ENCODE measurements at regions not wholly inside any gene's neighbourhood (a gene's known extent, or its start where the extent isn't known, plus 50 kb on each side); places are given as distances from the start of the nearest gene placed in this dataset.

DNA sequence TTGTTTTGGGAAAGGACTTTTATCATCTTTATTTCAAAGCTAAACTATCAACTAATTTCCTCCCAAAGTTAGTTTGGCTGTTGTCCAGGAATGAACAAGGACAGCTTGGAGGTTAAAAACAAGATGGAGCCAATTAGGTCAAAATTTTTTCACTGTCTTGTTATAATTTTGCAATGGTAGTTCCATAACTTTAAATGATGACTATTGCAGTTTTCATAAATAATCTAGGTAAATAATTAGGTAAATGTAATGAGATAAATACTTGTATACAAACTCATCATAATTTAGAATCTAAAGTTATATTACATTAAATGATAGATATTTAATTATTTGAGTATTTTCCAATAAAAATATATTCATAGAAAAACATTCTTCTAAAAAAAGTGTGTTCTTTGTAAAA lies 68.3 kb upstream of the DAZL start:
- Histone ChIP-seq H3K9me3 (ENCODE audit: control insufficient read depth in 3 of 3, low read length in 3 of 3) (no peaks in the 10 kb centered on the region), H3K4me3 (ENCODE audit: low read length in 3 of 3) (no peak overlapping the region), H3K36me3 (ENCODE audit: control insufficient read depth in 3 of 3, insufficient read depth in 3 of 3, low read length in 3 of 3) (no peaks in the 10 kb centered on the region), H3K27ac (ENCODE audit: low read depth, low read length) (no peak overlapping the region), H3K4me1 (ENCODE audit: control insufficient read depth in 3 of 3, insufficient read depth in 3 of 3, low read length in 3 of 3) (peaks cover 0 to 4% (median under 1%) of the 10 kb centered on the region in 3 donors), H3K27me3 (ENCODE audit: control insufficient read depth in 3 of 3, insufficient read depth in 3 of 3, low read length in 3 of 3) (no peaks in the 10 kb centered on the region), H3K9ac (ENCODE audit: low read depth in 1 of 3, low read length in 3 of 3) (no peak overlapping the region)

DNA sequence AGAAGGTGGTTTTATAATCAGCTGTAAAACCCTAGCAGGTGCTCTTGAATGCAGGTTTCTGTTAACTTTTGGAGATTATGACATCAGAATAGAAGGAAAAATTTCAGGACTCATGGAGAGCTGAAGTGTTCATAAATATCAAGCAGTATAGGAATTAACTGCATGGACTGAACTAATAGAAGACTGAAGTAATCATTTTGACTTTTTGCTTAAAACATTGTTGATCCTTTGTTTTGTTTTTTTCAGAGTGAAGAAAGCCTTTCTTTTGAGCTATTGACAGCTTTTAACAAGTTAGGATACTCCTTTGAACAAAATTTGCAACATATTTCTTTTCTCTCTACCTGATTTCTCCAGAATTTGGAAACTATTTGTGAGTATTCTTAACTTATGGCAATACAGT lies 70.6 kb upstream of the DAZL start:
- Histone ChIP-seq H3K4me3 (ENCODE audit: low read length in 3 of 3) (no peak overlapping the region), H3K27ac (ENCODE audit: low read depth, low read length) (no peak overlapping the region), H3K36me3 (ENCODE audit: control insufficient read depth in 3 of 3, insufficient read depth in 3 of 3, low read length in 3 of 3) (no peaks in the 10 kb centered on the region), H3K4me1 (ENCODE audit: control insufficient read depth in 3 of 3, insufficient read depth in 3 of 3, low read length in 3 of 3) (no peaks in the 10 kb centered on the region), H3K9ac (ENCODE audit: low read depth in 1 of 3, low read length in 3 of 3) (no peak overlapping the region), H3K27me3 (ENCODE audit: control insufficient read depth in 3 of 3, insufficient read depth in 3 of 3, low read length in 3 of 3) (no peaks in the 10 kb centered on the region), H3K9me3 (ENCODE audit: control insufficient read depth in 3 of 3, low read length in 3 of 3) (no peaks in the 10 kb centered on the region)

DNA sequence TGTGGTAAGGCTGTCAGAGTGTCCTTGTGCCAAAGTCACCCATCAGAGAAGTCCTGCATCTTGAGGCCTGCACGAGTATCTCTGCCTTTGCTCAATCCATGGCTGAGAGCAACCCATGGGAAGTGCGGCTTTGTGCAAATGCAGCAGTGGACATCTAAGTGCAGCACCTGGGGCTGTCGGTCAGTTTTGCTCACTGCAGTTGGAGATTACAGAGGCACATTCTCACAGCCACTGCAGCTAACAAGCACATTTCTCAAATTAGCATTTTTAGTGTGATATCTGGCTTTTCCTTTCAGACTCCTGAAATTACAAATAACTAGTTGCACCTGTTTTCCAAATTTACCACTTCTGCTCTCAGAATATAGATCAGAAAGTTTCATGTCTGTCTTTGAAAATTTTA lies 81.5 kb upstream of the DAZL start:
- H3K4me3 ChIP-seq (ENCODE audit: low read length in 3 of 3), result no peak overlapping the region
- H3K36me3 ChIP-seq (ENCODE audit: control insufficient read depth in 3 of 3, insufficient read depth in 3 of 3, low read length in 3 of 3), result no peaks in the 10 kb centered on the region
- H3K27ac ChIP-seq (ENCODE audit: low read depth, low read length), result no peak overlapping the region
- H3K27me3 ChIP-seq (ENCODE audit: control insufficient read depth in 3 of 3, insufficient read depth in 3 of 3, low read length in 3 of 3), result no peaks in the 10 kb centered on the region
- H3K9ac ChIP-seq (ENCODE audit: low read depth in 1 of 3, low read length in 3 of 3), result no peak overlapping the region
- H3K9me3 ChIP-seq (ENCODE audit: control insufficient read depth in 3 of 3, low read length in 3 of 3), result no peaks in the 10 kb centered on the region
- H3K4me1 ChIP-seq (ENCODE audit: control insufficient read depth in 3 of 3, insufficient read depth in 3 of 3, low read length in 3 of 3), result no peaks in the 10 kb centered on the region

DNA sequence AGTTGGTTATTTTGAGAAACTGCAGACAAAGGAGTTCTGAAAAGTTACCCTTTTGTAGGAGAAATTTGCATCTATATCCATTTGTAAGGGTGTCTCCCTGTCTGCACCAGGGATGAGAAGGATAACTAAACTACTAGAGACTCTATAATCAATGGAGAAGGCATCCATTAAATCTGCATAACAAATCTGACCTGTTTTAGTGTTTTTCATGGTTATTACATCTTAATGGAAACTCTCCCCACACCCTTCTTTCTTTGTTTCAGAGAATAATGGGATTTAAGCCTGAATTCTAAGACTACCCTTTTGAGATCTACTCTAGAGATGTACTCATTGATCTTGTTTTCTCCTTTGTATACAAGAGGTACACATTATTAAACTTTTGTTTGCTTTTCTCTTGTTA lies 82.0 kb upstream of the DAZL start:
- H3K36me3 ChIP-seq (ENCODE audit: control insufficient read depth in 3 of 3, insufficient read depth in 3 of 3, low read length in 3 of 3), result no peaks in the 10 kb centered on the region
- H3K4me3 ChIP-seq (ENCODE audit: low read length in 3 of 3), result no peak overlapping the region
- no peaks in the 10 kb centered on the region for H3K4me1 ChIP-seq (ENCODE audit: control insufficient read depth in 3 of 3, insufficient read depth in 3 of 3, low read length in 3 of 3)
- no peaks in the 10 kb centered on the region for H3K9me3 ChIP-seq (ENCODE audit: control insufficient read depth in 3 of 3, low read length in 3 of 3)
- H3K27me3 ChIP-seq (ENCODE audit: control insufficient read depth in 3 of 3, insufficient read depth in 3 of 3, low read length in 3 of 3), result no peaks in the 10 kb centered on the region
- H3K9ac ChIP-seq (ENCODE audit: low read depth in 1 of 3, low read length in 3 of 3), result no peak overlapping the region
- no peak overlapping the region for H3K27ac ChIP-seq (ENCODE audit: low read depth, low read length)

DNA sequence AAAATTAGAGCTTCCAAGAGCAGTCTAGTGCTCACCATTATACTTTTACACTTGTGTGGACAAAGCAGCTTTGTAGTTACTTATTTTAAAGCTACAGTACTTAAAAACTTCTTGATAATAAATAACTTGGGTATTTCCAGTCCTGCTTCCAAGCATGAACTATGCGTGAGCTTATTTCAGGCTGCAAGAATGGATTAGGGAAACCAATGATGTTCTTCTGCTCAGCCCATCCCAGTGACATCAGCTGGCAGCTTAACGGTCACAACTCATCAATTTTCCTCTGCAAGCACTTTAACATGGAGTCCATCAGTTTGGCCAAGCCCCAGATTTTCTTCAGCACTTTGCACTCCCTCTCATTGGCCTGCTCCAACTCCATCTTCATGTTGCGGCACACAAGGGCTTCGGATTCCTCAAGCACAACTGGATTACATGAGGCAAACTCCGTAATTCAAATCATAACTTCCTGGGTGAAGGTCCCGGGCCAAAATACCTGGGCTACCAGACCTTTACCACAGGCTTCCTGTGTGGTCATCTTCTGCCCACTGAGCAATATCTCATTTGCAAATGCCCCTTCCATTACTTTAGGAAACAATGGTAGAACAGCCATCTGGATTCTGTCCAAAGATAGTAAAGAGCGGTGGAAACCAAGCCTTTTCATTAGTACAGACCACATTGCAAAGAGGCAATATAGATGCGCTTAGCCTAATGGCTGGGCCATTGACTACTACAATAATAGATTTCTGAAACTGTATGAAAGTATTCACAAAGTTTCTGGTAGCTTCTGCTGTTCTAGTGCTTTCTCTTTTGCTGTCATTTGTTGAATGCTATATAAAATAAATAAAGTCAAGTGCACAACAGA lies 87.5 kb upstream of the DAZL start:
- no peak overlapping the region for H3K27ac ChIP-seq (ENCODE audit: low read depth, low read length)
- H3K4me1 ChIP-seq (ENCODE audit: control insufficient read depth in 3 of 3, insufficient read depth in 3 of 3, low read length in 3 of 3), result no peaks in the 10 kb centered on the region
- no peak overlapping the region for H3K4me3 ChIP-seq (ENCODE audit: low read length in 3 of 3)
- no peaks in the 10 kb centered on the region for H3K9me3 ChIP-seq (ENCODE audit: control insufficient read depth in 3 of 3, low read length in 3 of 3)
- H3K27me3 ChIP-seq (ENCODE audit: control insufficient read depth in 3 of 3, insufficient read depth in 3 of 3, low read length in 3 of 3), result no peaks in the 10 kb centered on the region
- H3K9ac ChIP-seq (ENCODE audit: low read depth in 1 of 3, low read length in 3 of 3), result no peak overlapping the region
- H3K36me3 ChIP-seq (ENCODE audit: control insufficient read depth in 3 of 3, insufficient read depth in 3 of 3, low read length in 3 of 3), result no peaks in the 10 kb centered on the region

DNA sequence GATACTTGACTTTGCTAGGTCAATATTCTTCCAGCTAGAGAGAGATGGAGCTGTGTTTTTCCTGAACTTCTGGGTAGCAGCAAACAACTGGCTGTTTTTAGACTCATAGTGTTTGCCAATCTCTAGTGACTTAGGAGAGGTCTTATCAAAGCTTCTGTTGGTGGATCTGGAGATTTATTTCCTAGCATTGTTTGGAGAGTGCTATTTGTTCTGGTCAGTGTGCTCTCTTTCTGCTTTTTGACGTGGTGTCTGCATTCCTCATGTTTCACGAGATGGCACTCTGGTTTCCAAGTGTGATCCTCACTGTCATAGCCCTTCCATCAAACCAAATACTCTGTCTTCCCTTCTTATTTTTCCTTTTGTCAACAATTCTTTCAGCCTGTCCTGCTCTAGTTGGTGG lies 88.6 kb upstream of the DAZL start:
- no peak overlapping the region for H3K9ac ChIP-seq (ENCODE audit: low read depth in 1 of 3, low read length in 3 of 3)
- H3K4me1 ChIP-seq (ENCODE audit: control insufficient read depth in 3 of 3, insufficient read depth in 3 of 3, low read length in 3 of 3), result peaks cover 0 to 2% (median 0%) of the 10 kb centered on the region in 3 donors
- no peak overlapping the region for H3K27ac ChIP-seq (ENCODE audit: low read depth, low read length)
- no peaks in the 10 kb centered on the region for H3K9me3 ChIP-seq (ENCODE audit: control insufficient read depth in 3 of 3, low read length in 3 of 3)
- no peaks in the 10 kb centered on the region for H3K27me3 ChIP-seq (ENCODE audit: control insufficient read depth in 3 of 3, insufficient read depth in 3 of 3, low read length in 3 of 3)
- H3K36me3 ChIP-seq (ENCODE audit: control insufficient read depth in 3 of 3, insufficient read depth in 3 of 3, low read length in 3 of 3), result no peaks in the 10 kb centered on the region
- no peak overlapping the region for H3K4me3 ChIP-seq (ENCODE audit: low read length in 3 of 3)

DNA sequence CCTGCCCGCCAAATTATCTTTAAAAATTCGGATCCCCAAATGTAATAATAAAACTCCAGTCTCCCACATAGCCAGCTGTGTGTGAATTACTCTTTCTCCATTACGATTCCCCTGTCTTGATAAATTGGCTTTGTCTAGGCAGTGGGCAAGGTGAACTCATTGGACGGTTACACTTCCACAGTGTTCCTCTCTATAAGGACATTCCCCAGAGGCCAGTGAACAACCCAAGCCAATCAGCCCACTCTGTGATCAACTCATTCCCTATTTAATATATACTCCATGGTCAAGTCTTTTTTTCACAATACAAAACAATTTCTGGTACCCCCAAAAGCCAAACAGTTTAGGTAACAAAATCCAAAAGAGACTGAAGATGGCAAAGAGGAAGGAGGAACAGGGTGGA lies 90.5 kb upstream of the DAZL start:
- Histone ChIP-seq H3K27ac (ENCODE audit: low read depth, low read length) (no peak overlapping the region), H3K4me3 (ENCODE audit: low read length in 3 of 3) (no peak overlapping the region), H3K4me1 (ENCODE audit: control insufficient read depth in 3 of 3, insufficient read depth in 3 of 3, low read length in 3 of 3) (peaks cover 0 to 2% (median 0%) of the 10 kb centered on the region in 3 donors), H3K27me3 (ENCODE audit: control insufficient read depth in 3 of 3, insufficient read depth in 3 of 3, low read length in 3 of 3) (no peaks in the 10 kb centered on the region), H3K36me3 (ENCODE audit: control insufficient read depth in 3 of 3, insufficient read depth in 3 of 3, low read length in 3 of 3) (no peaks in the 10 kb centered on the region), H3K9me3 (ENCODE audit: control insufficient read depth in 3 of 3, low read length in 3 of 3) (no peaks in the 10 kb centered on the region), H3K9ac (ENCODE audit: low read depth in 1 of 3, low read length in 3 of 3) (no peak overlapping the region)

DNA sequence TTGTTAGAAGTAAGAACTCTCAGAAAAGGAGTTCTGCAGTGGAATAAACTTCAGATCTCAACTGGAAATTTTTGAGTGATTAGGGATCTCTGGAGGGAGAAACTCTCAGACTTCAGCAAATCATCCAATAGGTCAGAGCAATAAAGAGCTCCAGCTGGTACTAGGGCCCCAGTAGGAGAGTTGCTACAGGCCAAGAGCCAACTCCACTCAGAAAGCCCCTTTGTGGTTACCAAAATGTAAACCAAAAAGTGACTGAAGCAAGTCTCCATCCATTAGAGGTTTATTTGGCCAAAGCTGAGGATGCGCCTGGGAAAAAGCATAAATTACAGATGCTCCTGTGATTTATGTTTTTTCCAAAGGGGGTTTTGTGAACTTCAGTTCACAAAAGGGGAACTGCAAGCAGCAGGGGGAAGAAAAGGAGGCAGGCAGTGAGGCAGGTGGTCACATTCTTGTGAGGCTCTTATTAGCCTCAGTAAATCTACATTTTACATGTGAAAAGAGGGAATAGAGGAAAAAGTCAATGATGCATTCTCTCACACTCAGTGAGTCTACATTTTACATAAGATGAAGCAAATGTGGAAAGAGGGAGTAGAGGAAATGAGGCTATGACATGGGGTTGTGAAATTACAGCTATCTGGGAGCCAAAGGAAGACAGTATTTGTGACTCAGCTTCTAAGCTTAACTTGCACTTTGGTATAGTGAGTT lies 92.4 kb upstream of the DAZL start:
- no peak overlapping the region for H3K9ac ChIP-seq (ENCODE audit: low read depth in 1 of 3, low read length in 3 of 3)
- no peaks in the 10 kb centered on the region for H3K9me3 ChIP-seq (ENCODE audit: control insufficient read depth in 3 of 3, low read length in 3 of 3)
- H3K27ac ChIP-seq (ENCODE audit: low read depth, low read length), result no peak overlapping the region
- H3K4me1 ChIP-seq (ENCODE audit: control insufficient read depth in 3 of 3, insufficient read depth in 3 of 3, low read length in 3 of 3), result peaks cover 0 to 2% (median 0%) of the 10 kb centered on the region in 3 donors
- no peaks in the 10 kb centered on the region for H3K27me3 ChIP-seq (ENCODE audit: control insufficient read depth in 3 of 3, insufficient read depth in 3 of 3, low read length in 3 of 3)
- H3K4me3 ChIP-seq (ENCODE audit: low read length in 3 of 3), result no peak overlapping the region
- H3K36me3 ChIP-seq (ENCODE audit: control insufficient read depth in 3 of 3, insufficient read depth in 3 of 3, low read length in 3 of 3), result no peaks in the 10 kb centered on the region

DNA sequence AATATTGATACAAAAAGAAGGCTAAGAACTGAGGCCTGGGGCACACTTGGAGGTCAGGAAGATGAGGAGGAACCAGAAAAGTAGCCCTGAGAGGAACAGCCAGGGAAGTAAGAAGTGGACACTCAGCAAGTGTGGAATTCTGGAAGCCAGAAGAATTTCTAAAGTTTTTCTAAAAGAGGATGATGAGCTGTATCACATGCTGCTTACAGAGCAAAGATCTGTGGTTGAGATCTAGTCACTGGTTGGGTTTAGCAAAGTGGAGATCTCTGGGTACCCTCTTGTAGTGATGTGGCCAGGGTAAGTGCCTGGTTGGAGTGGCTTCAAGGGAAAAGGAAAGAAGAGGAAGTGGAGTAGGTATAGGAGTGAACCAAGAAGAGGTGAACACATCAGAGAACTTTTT lies 95.4 kb upstream of the DAZL start:
- Histone ChIP-seq H3K27me3 (ENCODE audit: control insufficient read depth in 3 of 3, insufficient read depth in 3 of 3, low read length in 3 of 3) (no peaks in the 10 kb centered on the region), H3K4me1 (ENCODE audit: control insufficient read depth in 3 of 3, insufficient read depth in 3 of 3, low read length in 3 of 3) (peaks cover 0 to 2% (median 0%) of the 10 kb centered on the region in 3 donors), H3K27ac (ENCODE audit: low read depth, low read length) (no peak overlapping the region), H3K4me3 (ENCODE audit: low read length in 3 of 3) (no peak overlapping the region), H3K36me3 (ENCODE audit: control insufficient read depth in 3 of 3, insufficient read depth in 3 of 3, low read length in 3 of 3) (no peaks in the 10 kb centered on the region), H3K9ac (ENCODE audit: low read depth in 1 of 3, low read length in 3 of 3) (no peak overlapping the region), H3K9me3 (ENCODE audit: control insufficient read depth in 3 of 3, low read length in 3 of 3) (no peaks in the 10 kb centered on the region)

DNA sequence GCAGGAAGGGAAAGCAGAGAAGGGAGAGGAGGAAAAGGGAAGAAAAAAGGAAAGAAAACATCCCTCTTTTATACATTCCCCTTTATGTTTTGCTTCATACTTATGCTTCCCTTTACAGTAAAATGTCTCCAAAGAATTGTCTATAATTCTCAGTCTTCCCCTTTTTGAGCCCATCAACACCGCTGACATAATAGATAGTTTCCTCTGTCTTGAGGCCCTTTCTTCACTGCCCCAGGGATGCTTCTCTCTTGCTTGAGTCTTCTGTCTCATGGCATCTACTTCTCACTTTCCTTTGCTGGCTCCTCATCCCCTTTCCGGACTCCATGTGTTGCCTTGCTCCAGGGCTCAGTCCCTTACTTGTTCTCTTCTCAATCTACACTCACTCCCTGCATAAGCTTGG lies 99.7 kb upstream of the DAZL start:
- no peaks in the 10 kb centered on the region for H3K9me3 ChIP-seq (ENCODE audit: control insufficient read depth in 3 of 3, low read length in 3 of 3)
- H3K27me3 ChIP-seq (ENCODE audit: control insufficient read depth in 3 of 3, insufficient read depth in 3 of 3, low read length in 3 of 3), result no peaks in the 10 kb centered on the region
- H3K9ac ChIP-seq (ENCODE audit: low read depth in 1 of 3, low read length in 3 of 3), result no peak overlapping the region
- H3K4me1 ChIP-seq (ENCODE audit: control insufficient read depth in 3 of 3, insufficient read depth in 3 of 3, low read length in 3 of 3), result no peaks in the 10 kb centered on the region
- no peaks in the 10 kb centered on the region for H3K36me3 ChIP-seq (ENCODE audit: control insufficient read depth in 3 of 3, insufficient read depth in 3 of 3, low read length in 3 of 3)
- H3K4me3 ChIP-seq (ENCODE audit: low read length in 3 of 3), result no peak overlapping the region
- no peak overlapping the region for H3K27ac ChIP-seq (ENCODE audit: low read depth, low read length)
